Activated CD8-positive, alpha-beta T cell treated with anti-CD3 and anti-CD28 coated beads, Interleukin-2, amount 10 ng/mL, durations not matched to agents 7 days and 5 days (primary cell): ENCODE measurements at regions not wholly inside any gene's neighbourhood (a gene's known extent, or its start where the extent isn't known, plus 50 kb on each side); places are given as distances from the start of the nearest gene placed in this dataset.
"Not testable (repeated sequence)": the region's sequence is repeated elsewhere in the genome, so short reads cannot be mapped to it uniquely, and the experiment has no call there.

Experiments used
- ATAC-seq: fragments of 150-1000 bp; cut with Tn5 transposase; one replicate; pipeline ENCODE4 v1.10.0; 2021; ENCODE audit warnings: moderate library complexity
- CTCF ChIA-PET: fragments of 350-600 bp; sonication (Branson Sonifier 250); formaldehyde crosslinking; loops from one replicate; lab custom pipeline; 2021; ENCODE audit warnings: antibody characterized with exemption; lab: Charles Lee
- POLR2A ChIA-PET: fragments of 350-600 bp; sonication (Branson Sonifier 250); formaldehyde crosslinking; loops from one replicate; lab custom pipeline; 2021; ENCODE audit warnings: antibody characterized with exemption; lab: Charles Lee
- DNase-seq: peaks from one replicate; pipeline ENCODE4 v3.0.0-alpha.2; 2020
- H3K27ac Mint-ChIP-seq: one replicate; pipeline ENCODE4 v1.8.0; 2021; ENCODE audit warnings: mild to moderate bottlenecking, mixed read lengths
- H3K27me3 Mint-ChIP-seq: one replicate; pipeline ENCODE4 v1.8.0; 2021; ENCODE audit warnings: low read depth, mixed read lengths
- H3K36me3 Mint-ChIP-seq: one replicate; pipeline ENCODE4 v1.8.0; 2021; ENCODE audit warnings: low read depth, mixed read lengths
- H3K4me1 Mint-ChIP-seq: one replicate; pipeline ENCODE4 v1.8.0; 2021; ENCODE audit warnings: low read depth, mixed read lengths
- H3K4me3 Mint-ChIP-seq: one replicate; pipeline ENCODE4 v1.8.0; 2021; ENCODE audit warnings: mild to moderate bottlenecking, mixed read lengths
- H3K9me3 Mint-ChIP-seq: one replicate; pipeline ENCODE4 v1.8.0; 2022; ENCODE audit warnings: mixed read lengths; ENCODE audit not compliant: insufficient read depth

GRCh38 chr11:98679673-98680072 is 341.1 kb upstream of the CNTN5 start:
- DNase-seq (no peak), ATAC-seq (no peak)
- Mint-ChIP-seq H3K4me1 (no peaks in the 10 kb centered on the region), H3K36me3 (no peaks in the 10 kb centered on the region), H3K27ac (no peak overlapping the region), H3K9me3 (peaks cover 34% of the 10 kb centered on the region), H3K4me3 (no peak overlapping the region), H3K27me3 (no peaks in the 10 kb centered on the region)
- CTCF ChIA-PET: no interaction called here
- POLR2A ChIA-PET: no interaction called here

GRCh38 chr11:98701541-98701940 is 319.2 kb upstream of the CNTN5 start:
- DNase-seq (no peak), ATAC-seq (no peak)
- H3K36me3 Mint-ChIP-seq: no peaks in the 10 kb centered on the region
- peaks cover 11% of the 10 kb centered on the region for H3K9me3 Mint-ChIP-seq
- no peak overlapping the region for H3K4me3 Mint-ChIP-seq
- H3K27ac Mint-ChIP-seq: no peak overlapping the region
- ChIA-PET POLR2A (no interaction called here), CTCF (no interaction called here)
- H3K27me3 Mint-ChIP-seq: no peaks in the 10 kb centered on the region
- no peaks in the 10 kb centered on the region for H3K4me1 Mint-ChIP-seq

GRCh38 chr11:98703779-98704556 is 316.8 kb upstream of the CNTN5 start:
- ChIA-PET POLR2A (no interaction called here), CTCF (no interaction called here)
- Mint-ChIP-seq H3K27ac (no peak overlapping the region), H3K4me3 (no peak overlapping the region), H3K4me1 (no peaks in the 10 kb centered on the region), H3K36me3 (no peaks in the 10 kb centered on the region), H3K27me3 (no peaks in the 10 kb centered on the region), H3K9me3 (peaks cover 14% of the 10 kb centered on the region)
- no peak for DNase-seq
- no peak for ATAC-seq

GRCh38 chr11:98710026-98710425 is 310.7 kb upstream of the CNTN5 start:
- DNase-seq (no peak), ATAC-seq (no peak)
- no peak overlapping the region for H3K4me3 Mint-ChIP-seq
- peaks cover 14% of the 10 kb centered on the region for H3K9me3 Mint-ChIP-seq
- no peak overlapping the region for H3K27ac Mint-ChIP-seq
- ChIA-PET POLR2A (no interaction called here), CTCF (no interaction called here)
- no peaks in the 10 kb centered on the region for H3K36me3 Mint-ChIP-seq
- no peaks in the 10 kb centered on the region for H3K4me1 Mint-ChIP-seq
- H3K27me3 Mint-ChIP-seq: no peaks in the 10 kb centered on the region

- H3K27me3 Mint-ChIP-seq: no peaks in the 10 kb centered on the region
- no peaks in the 10 kb centered on the region for H3K4me1 Mint-ChIP-seq
- ATAC-seq (no peak), DNase-seq (no peak)
- H3K9me3 Mint-ChIP-seq: peaks cover 21% of the 10 kb centered on the region
- POLR2A ChIA-PET: no interaction called here
- H3K27ac Mint-ChIP-seq: no peak overlapping the region
- CTCF ChIA-PET: no interaction called here
- no peaks in the 10 kb centered on the region for H3K36me3 Mint-ChIP-seq
- no peak overlapping the region for H3K4me3 Mint-ChIP-seq
Measured at GRCh38 chr11:98710986-98711385, 309.8 kb upstream of the CNTN5 start.

- Mint-ChIP-seq H3K9me3 (peaks cover 13% of the 10 kb centered on the region), H3K36me3 (no peaks in the 10 kb centered on the region), H3K27me3 (no peaks in the 10 kb centered on the region), H3K27ac (no peak overlapping the region), H3K4me3 (no peak overlapping the region), H3K4me1 (no peaks in the 10 kb centered on the region)
- CTCF ChIA-PET: no interaction called here
- POLR2A ChIA-PET: no interaction called here
- DNase-seq (no peak), ATAC-seq (no peak)
Measured at GRCh38 chr11:98720951-98721350, 299.8 kb upstream of the CNTN5 start.

GRCh38 chr11:98725471-98725870 is 295.3 kb upstream of the CNTN5 start:
- no peak overlapping the region for H3K27ac Mint-ChIP-seq
- no peak for DNase-seq
- no peaks in the 10 kb centered on the region for H3K36me3 Mint-ChIP-seq
- CTCF ChIA-PET: no interaction called here
- POLR2A ChIA-PET: no interaction called here
- no peaks in the 10 kb centered on the region for H3K27me3 Mint-ChIP-seq
- no peak overlapping the region for H3K4me3 Mint-ChIP-seq
- H3K4me1 Mint-ChIP-seq: no peaks in the 10 kb centered on the region
- H3K9me3 Mint-ChIP-seq: peaks cover 10% of the 10 kb centered on the region
- no peak for ATAC-seq

- no peaks in the 10 kb centered on the region for H3K36me3 Mint-ChIP-seq
- ChIA-PET CTCF (no interaction called here), POLR2A (no interaction called here)
Measured at GRCh38 chr11:98728421-98728820, 292.3 kb upstream of the CNTN5 start.

GRCh38 chr11:98729118-98729517 is 291.6 kb upstream of the CNTN5 start:
- H3K9me3 Mint-ChIP-seq: peaks cover 17% of the 10 kb centered on the region
- ATAC-seq (no peak), DNase-seq (no peak)
- no peak overlapping the region for H3K27ac Mint-ChIP-seq
- CTCF ChIA-PET: no interaction called here
- POLR2A ChIA-PET: no interaction called here
- H3K4me3 Mint-ChIP-seq: no peak overlapping the region
- H3K36me3 Mint-ChIP-seq: no peaks in the 10 kb centered on the region
- no peaks in the 10 kb centered on the region for H3K4me1 Mint-ChIP-seq
- H3K27me3 Mint-ChIP-seq: no peaks in the 10 kb centered on the region

More at GRCh38 chr11:98728421-98728820, 292.3 kb upstream of the CNTN5 start:
- Mint-ChIP-seq H3K27ac (no peak overlapping the region), H3K4me1 (no peaks in the 10 kb centered on the region), H3K27me3 (no peaks in the 10 kb centered on the region), H3K4me3 (no peak overlapping the region), H3K9me3 (peaks cover 12% of the 10 kb centered on the region)
- ATAC-seq (no peak), DNase-seq (no peak)

- no peak overlapping the region for H3K27ac Mint-ChIP-seq
- CTCF ChIA-PET: no interaction called here
- H3K27me3 Mint-ChIP-seq: no peaks in the 10 kb centered on the region
- no peaks in the 10 kb centered on the region for H3K36me3 Mint-ChIP-seq
- POLR2A ChIA-PET: no interaction called here
- DNase-seq: no peak
- H3K4me3 Mint-ChIP-seq: no peak overlapping the region
- H3K4me1 Mint-ChIP-seq: no peaks in the 10 kb centered on the region
- H3K9me3 Mint-ChIP-seq: peaks cover 25% of the 10 kb centered on the region
- ATAC-seq: no peak
Measured at GRCh38 chr11:98732947-98733346, 287.8 kb upstream of the CNTN5 start.

GRCh38 chr11:98733378-98733777 is 287.4 kb upstream of the CNTN5 start:
- H3K27ac Mint-ChIP-seq, CTCF ChIA-PET, H3K4me3 Mint-ChIP-seq, H3K4me1 Mint-ChIP-seq, POLR2A ChIA-PET, H3K36me3 Mint-ChIP-seq, DNase-seq, H3K27me3 Mint-ChIP-seq, ATAC-seq: not testable (repeated sequence)
- H3K9me3 Mint-ChIP-seq: peaks cover 20% of the 10 kb centered on the region

- Mint-ChIP-seq H3K4me3 (no peak overlapping the region), H3K36me3 (no peaks in the 10 kb centered on the region), H3K9me3 (peaks cover 19% of the 10 kb centered on the region), H3K27me3 (no peaks in the 10 kb centered on the region), H3K27ac (no peak overlapping the region), H3K4me1 (no peaks in the 10 kb centered on the region)
- CTCF ChIA-PET: no interaction called here
- DNase-seq: no peak
- ATAC-seq: no peak
- POLR2A ChIA-PET: interaction anchor here (0.6 kb wide), 1 partner anchor 15 kb away, joined by 3 read pairs; no protein-coding TSS in a partner anchor
Measured at GRCh38 chr11:98734686-98735085, 286.1 kb upstream of the CNTN5 start.

GRCh38 chr11:98736833-98737232 is 283.9 kb upstream of the CNTN5 start:
- Mint-ChIP-seq H3K9me3 (peaks cover 13% of the 10 kb centered on the region), H3K27ac (no peak overlapping the region), H3K4me1 (no peaks in the 10 kb centered on the region), H3K27me3 (no peaks in the 10 kb centered on the region), H3K36me3 (no peaks in the 10 kb centered on the region), H3K4me3 (no peak overlapping the region)
- no peak for ATAC-seq
- DNase-seq: no peak
- POLR2A ChIA-PET: no interaction called here
- CTCF ChIA-PET: no interaction called here
